GM20000 (cell line): ENCODE measurements at regions not wholly inside any gene's neighbourhood (a gene's known extent, or its start where the extent isn't known, plus 50 kb on each side); places are given as distances from the start of the nearest gene placed in this dataset.

ENCODE experiments used
- DNase-seq: peaks from one replicate; pipeline ENCODE4 v3.0.0; 2012; ENCODE audit warnings: low spot score
- TF ChIP-seq, protein P1 (sequence below): IDR thresholded peaks from 2 replicates; pipeline ENCODE4 v1.5.1; 2012; ENCODE audit warnings: mild to moderate bottlenecking, control low read depth; ENCODE audit errors: extremely low read depth, missing control alignments

DNA sequence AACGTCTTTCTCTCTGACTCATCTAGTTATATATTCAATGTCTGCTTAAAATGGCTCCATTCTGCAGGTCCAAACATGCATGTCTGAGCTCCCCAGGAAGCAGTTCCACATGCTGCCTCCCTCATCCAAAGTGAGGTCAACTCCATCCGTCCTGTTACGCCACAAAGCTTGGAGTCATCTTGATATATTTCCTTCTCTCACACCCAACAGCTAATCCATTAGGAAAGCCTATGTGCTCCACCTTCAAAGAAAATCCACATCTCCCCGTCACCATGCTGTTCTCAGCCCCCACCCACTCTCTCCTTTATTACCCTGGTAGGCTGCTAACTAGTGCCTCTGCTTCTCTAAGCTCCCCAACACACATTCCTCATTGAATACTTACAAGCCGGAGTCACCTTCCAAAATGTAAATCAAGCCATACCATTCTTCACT lies 130.2 kb upstream of the SYNDIG1 start:
- no peak for DNase-seq
- TF ChIP-seq, protein P1, sequence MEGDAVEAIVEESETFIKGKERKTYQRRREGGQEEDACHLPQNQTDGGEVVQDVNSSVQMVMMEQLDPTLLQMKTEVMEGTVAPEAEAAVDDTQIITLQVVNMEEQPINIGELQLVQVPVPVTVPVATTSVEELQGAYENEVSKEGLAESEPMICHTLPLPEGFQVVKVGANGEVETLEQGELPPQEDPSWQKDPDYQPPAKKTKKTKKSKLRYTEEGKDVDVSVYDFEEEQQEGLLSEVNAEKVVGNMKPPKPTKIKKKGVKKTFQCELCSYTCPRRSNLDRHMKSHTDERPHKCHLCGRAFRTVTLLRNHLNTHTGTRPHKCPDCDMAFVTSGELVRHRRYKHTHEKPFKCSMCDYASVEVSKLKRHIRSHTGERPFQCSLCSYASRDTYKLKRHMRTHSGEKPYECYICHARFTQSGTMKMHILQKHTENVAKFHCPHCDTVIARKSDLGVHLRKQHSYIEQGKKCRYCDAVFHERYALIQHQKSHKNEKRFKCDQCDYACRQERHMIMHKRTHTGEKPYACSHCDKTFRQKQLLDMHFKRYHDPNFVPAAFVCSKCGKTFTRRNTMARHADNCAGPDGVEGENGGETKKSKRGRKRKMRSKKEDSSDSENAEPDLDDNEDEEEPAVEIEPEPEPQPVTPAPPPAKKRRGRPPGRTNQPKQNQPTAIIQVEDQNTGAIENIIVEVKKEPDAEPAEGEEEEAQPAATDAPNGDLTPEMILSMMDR, result no peak

DNA sequence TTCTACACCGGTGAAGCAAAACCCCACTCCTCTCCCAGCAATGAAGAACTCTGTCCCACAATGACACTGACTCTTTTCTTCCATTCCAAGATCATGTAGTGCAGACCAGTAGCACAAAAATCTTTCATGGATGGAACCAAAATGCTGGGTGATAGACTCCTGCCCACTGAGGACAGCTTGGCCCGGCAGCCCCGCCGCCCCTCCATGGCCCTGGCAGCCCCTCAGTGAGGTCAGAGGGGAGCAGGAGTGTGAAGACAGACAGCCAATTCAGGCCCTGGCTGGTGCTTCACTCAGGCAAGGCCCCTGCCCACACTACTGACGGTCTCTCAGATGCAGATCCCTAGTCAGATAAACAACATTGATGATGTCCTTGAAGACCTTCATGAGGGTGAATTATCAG lies 131.9 kb upstream of the SYNDIG1 start:
- TF ChIP-seq, protein P1, result no peak
- no peak for DNase-seq

DNA sequence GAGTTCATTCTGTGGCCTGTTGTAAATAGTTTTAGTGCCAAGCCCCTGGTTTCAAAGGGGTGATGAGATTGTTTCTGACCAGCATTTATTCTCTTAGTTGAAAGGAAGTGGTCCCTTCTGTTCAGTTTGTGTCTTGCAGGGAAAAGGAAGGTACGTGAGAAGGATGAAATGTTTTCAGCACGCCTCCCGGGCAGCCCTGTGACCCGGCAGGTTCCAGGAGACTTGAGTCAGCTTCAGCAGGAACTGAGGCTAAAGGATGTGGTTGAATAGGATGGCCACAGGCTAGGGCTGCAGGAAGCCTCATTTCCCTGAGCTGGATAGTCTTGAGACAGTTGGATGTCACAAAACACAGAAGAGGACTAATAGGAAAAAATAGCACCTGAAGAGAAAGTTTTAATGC lies 132.4 kb upstream of the SYNDIG1 start:
- TF ChIP-seq, protein P1, result no peak
- no peak for DNase-seq

DNA sequence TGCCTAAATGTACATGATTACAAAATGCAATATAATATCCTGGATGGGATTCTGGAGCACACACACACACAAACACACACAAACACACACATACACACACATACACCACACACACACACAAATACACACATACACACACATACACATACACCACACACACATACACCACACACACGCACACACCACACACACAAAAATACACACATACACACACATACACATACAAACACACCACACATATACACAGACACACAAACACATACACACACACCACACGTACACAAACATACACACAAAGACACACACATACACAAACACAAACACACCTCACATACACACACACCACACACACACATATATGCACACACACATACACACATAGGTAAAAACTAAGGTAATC lies 134.6 kb upstream of the SYNDIG1 start:
- DNase-seq, result no peak

DNA sequence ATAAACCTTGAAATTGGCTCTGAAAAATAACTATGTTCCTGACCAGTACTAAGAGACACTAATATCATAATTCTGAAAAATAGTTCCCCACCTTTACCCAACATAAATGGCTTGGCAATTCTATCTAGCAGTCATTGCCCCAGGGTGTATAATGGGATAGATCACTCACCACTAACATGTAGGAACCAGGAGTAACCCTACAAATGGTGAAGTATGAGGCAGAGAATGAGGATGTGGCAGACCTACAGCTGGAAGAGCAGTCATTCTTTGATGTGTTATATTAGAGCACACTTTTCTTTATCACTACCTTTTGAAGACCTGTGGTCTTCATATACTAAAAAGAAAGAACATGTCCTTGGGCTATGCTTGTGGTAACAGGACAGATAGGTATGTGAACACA lies 136.5 kb upstream of the SYNDIG1 start:
- DNase-seq, result no peak
- TF ChIP-seq, protein P1, result no peak

More for the DNA sequence above, 134.6 kb upstream of the SYNDIG1 start:
- TF ChIP-seq, protein P1, result no peak

DNA sequence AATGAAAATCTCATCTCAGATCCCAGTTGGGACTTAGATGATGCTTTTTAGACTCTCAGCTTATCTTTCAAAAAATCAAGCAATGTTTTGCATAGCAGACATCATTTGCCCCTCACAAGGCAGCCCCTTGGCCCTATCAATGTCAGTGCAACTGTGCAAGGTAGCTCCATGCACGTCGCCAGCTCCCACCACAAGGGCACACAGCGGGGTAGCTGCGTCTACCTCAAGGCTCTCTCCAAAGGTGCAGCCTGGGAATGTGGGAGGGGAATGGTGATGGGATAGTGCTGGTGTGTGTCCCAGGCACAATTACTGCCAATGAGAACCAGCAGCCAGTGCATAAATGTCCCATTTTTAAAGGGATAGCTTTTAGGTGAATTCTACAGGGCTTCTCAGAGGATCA lies 137.5 kb upstream of the SYNDIG1 start:
- no peak for DNase-seq

DNA sequence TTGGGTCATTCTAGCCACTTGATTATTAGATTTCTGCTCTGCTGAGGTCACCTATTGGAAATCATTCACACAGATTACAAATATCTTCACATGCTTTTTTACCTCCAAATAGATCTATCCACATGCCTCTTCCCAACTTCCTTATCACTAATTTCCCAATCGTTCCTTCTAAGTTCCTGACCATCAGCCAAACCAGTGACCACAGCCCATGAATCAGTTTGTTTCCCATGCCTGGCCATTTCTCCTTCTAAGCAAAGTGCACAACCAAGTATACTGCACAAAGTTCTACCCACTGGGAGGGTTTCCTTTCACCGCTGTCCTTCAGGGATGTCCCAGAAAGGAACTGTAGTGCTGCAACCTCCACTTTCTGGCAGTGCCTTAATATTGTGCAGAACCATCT lies 140.5 kb upstream of the SYNDIG1 start:
- no peak for DNase-seq
- TF ChIP-seq, protein P1, result no peak

More for the DNA sequence above, 137.5 kb upstream of the SYNDIG1 start:
- TF ChIP-seq, protein P1, result no peak

DNA sequence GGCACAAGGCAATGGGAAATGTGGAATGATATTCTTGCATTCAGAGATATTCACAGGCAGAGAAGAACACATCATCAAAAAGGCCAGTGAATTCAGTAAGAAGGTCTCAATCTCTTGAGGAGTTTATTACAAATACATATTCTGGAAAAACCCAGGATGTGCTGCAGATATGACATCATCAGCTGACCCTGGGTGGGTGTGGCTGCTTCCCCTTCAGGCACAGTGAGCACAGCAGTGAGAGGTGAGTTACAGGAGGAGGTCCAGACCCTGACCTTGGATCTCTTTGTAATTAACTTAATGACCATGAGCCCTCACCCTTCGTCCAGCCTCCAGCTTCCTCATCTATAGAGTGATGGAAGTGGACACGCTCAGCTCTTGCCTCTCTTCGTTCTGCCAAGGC lies 147.5 kb upstream of the SYNDIG1 start:
- DNase-seq, result no peak
- TF ChIP-seq, protein P1, result no peak
